ENCODE measurements at regions not wholly inside any gene's neighbourhood (a gene's known extent, or its start where the extent isn't known, plus 50 kb on each side); places are given as distances from the start of the nearest gene placed in this dataset.

DNA sequence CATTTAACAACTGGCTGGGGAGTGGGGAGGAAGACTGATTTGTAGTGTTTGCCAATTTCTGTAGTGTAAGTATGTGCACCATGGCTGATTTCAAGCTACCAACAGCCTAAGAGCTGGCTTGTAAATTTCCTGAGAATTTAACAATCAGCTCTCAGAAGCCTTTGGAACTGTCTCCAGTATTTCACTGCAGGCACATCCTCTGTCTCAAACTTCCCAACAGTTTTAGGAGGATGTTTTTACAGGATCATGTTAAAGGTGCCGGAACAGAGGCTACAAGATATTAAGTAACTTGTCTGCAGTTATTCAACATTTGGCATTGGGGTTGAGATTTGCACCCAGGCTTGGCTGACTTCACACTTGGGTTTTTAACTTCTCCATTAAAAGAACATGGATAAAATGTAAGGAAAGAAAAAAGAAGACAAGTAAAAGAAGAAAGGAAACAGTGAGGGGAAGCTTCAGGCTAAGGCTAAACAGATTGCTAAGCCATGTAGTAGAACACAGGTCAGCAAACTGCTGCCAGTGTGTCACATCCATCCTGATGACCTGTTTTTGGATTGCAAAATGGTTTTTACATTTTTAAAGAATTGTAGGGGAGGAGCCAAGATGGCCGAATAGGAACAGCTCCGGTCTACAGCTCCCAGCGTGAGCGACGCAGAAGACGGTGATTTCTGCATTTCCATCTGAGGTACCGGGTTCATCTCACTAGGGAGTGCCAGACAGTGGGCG, 204.8 kb upstream of the SESN3 start:
- H3K4me3 Mint-ChIP-seq, result no peak overlapping the region
- POLR2A ChIA-PET, result no interaction called here
- intact Hi-C loops (cut with micrococcal nuclease), result no loop called here
- ATAC-seq (ENCODE audit: low read depth) (no peak), DNase-seq (no peak)
- H3K27me3 Mint-ChIP-seq, result peaks cover 13% of the 10 kb centered on the region
- CTCF ChIA-PET, result no interaction called here
- Histone ChIP-seq H3K9ac (ENCODE audit: low read length) (no peak overlapping the region), H4K20me1 (ENCODE audit: control insufficient read depth, insufficient read depth, low read length, poor library complexity, severe bottlenecking) (no peaks in the 10 kb centered on the region), H3K79me2 (ENCODE audit: control insufficient read depth, insufficient read depth, low read length) (no peaks in the 10 kb centered on the region), H3K27me3 (replicated peaks in 1 of 4; ENCODE audit: control extremely low read depth in 1 of 4, control insufficient read depth in 3 of 4, insufficient read depth in 4 of 4, low read length in 3 of 4) (peaks cover 0 to 6% (median 3%) of the 10 kb centered on the region in 4 experiments), H3K4me3 (ENCODE audit: control extremely low read depth in 1 of 5, extremely low read depth in 1 of 5, insufficient read depth in 1 of 5, low read depth in 2 of 5, low read length in 4 of 5) (no peak overlapping the region), H3K9me3 (ENCODE audit: control extremely low read depth in 1 of 3, control insufficient read depth in 2 of 3, insufficient read depth in 1 of 3, low read length in 2 of 3) (no peaks in the 10 kb centered on the region), H3K4me1 (ENCODE audit: control insufficient read depth in 2 of 2, insufficient read depth in 2 of 2, low read length in 2 of 2) (no peaks in the 10 kb centered on the region), H2AFZ (ENCODE audit: insufficient read depth, low read depth, low read length, poor library complexity, severe bottlenecking) (no peak overlapping the region), H3K4me2 (replicated peaks; ENCODE audit: low read depth, low read length, poor library complexity, severe bottlenecking) (no peak overlapping the region), H3K27ac (ENCODE audit: low read length in 2 of 2) (no peak overlapping the region), H3K36me3 (replicated peaks in 1 of 2; ENCODE audit: control extremely low read depth in 1 of 2, control insufficient read depth in 1 of 2, extremely low read depth in 1 of 2, insufficient read depth in 2 of 2, low read length in 1 of 2) (no peaks in the 10 kb centered on the region)
- WGBS (ENCODE audit: insufficient coverage), result no CpG with 5 or more reads among the region's 9 CpGs
- TF ChIP-seq, protein P1, sequence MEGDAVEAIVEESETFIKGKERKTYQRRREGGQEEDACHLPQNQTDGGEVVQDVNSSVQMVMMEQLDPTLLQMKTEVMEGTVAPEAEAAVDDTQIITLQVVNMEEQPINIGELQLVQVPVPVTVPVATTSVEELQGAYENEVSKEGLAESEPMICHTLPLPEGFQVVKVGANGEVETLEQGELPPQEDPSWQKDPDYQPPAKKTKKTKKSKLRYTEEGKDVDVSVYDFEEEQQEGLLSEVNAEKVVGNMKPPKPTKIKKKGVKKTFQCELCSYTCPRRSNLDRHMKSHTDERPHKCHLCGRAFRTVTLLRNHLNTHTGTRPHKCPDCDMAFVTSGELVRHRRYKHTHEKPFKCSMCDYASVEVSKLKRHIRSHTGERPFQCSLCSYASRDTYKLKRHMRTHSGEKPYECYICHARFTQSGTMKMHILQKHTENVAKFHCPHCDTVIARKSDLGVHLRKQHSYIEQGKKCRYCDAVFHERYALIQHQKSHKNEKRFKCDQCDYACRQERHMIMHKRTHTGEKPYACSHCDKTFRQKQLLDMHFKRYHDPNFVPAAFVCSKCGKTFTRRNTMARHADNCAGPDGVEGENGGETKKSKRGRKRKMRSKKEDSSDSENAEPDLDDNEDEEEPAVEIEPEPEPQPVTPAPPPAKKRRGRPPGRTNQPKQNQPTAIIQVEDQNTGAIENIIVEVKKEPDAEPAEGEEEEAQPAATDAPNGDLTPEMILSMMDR (IDR thresholded peaks at IDR 0.05), result no peak
- no peaks in the 10 kb centered on the region for H3K9me3 Mint-ChIP-seq (ENCODE audit: insufficient read depth)
- H3K4me1 Mint-ChIP-seq, result no peaks in the 10 kb centered on the region
- no peak overlapping the region for H3K27ac Mint-ChIP-seq

DNA sequence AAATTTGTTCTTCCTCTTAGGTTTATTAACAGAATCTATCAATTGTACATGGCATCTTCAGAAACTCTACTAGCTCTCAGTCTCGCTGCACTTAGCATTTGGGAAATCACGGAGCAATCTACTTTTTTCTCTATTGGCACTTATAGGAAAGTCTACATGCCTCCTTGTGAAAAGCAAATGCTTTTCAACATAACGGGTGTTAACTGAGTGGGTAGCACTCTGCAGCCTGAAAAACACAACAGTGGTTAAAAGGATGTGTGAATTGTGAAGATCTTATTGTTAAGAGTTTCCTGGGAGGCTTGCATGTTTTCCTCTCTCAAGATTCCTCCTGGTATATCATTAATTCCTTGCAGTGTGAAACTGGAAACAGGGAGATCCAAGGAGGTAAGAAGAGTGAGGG, 204.2 kb upstream of the SESN3 start:
- no peak for TF ChIP-seq EZH2 (IDR thresholded peaks at IDR 0.05; ENCODE audit: borderline replicate concordance, insufficient read depth, low read depth, low read length, poor library complexity, severe bottlenecking)
- TF ChIP-seq, protein P1 (IDR thresholded peaks at IDR 0.05), result no peak
- Histone ChIP-seq H3K79me2 (ENCODE audit: control insufficient read depth, insufficient read depth, low read length) (no peaks in the 10 kb centered on the region), H3K27me3 (replicated peaks in 1 of 4; ENCODE audit: control extremely low read depth in 1 of 4, control insufficient read depth in 3 of 4, insufficient read depth in 4 of 4, low read length in 3 of 4) (peaks cover 0 to 6% (median 3%) of the 10 kb centered on the region in 4 experiments), H3K9ac (ENCODE audit: low read length) (no peak overlapping the region), H3K4me1 (ENCODE audit: control insufficient read depth in 2 of 2, insufficient read depth in 2 of 2, low read length in 2 of 2) (no peaks in the 10 kb centered on the region), H3K9me3 (ENCODE audit: control extremely low read depth in 1 of 3, control insufficient read depth in 2 of 3, insufficient read depth in 1 of 3, low read length in 2 of 3) (no peaks in the 10 kb centered on the region), H4K20me1 (ENCODE audit: control insufficient read depth, insufficient read depth, low read length, poor library complexity, severe bottlenecking) (no peaks in the 10 kb centered on the region), H3K27ac (ENCODE audit: low read length in 2 of 2) (no peak overlapping the region), H2AFZ (ENCODE audit: insufficient read depth, low read depth, low read length, poor library complexity, severe bottlenecking) (no peak overlapping the region), H3K4me3 (ENCODE audit: control extremely low read depth in 1 of 5, extremely low read depth in 1 of 5, insufficient read depth in 1 of 5, low read depth in 2 of 5, low read length in 4 of 5) (no peak overlapping the region), H3K4me2 (replicated peaks; ENCODE audit: low read depth, low read length, poor library complexity, severe bottlenecking) (no peak overlapping the region), H3K36me3 (replicated peaks in 1 of 2; ENCODE audit: control extremely low read depth in 1 of 2, control insufficient read depth in 1 of 2, extremely low read depth in 1 of 2, insufficient read depth in 2 of 2, low read length in 1 of 2) (no peaks in the 10 kb centered on the region)
- intact Hi-C loops (cut with micrococcal nuclease), result no loop called here
- Mint-ChIP-seq H3K4me1 (no peaks in the 10 kb centered on the region), H3K27ac (no peak overlapping the region), H3K9me3 (ENCODE audit: insufficient read depth) (no peaks in the 10 kb centered on the region), H3K4me3 (no peak overlapping the region), H3K27me3 (peaks cover 13% of the 10 kb centered on the region)
- no peak for DNase-seq
- 100% methylated on average over 2 of the region's 3 CpGs for whole genome bisulfite sequencing (ENCODE audit: insufficient coverage)
- ChIA-PET POLR2A (no interaction called here), CTCF (no interaction called here)
- no peak for ATAC-seq (ENCODE audit: low read depth)

Measured in B cell (primary cell).